NCI-H82 (cell line): ENCODE measurements at regions not wholly inside any gene's neighbourhood (a gene's known extent, or its start where the extent isn't known, plus 50 kb on each side); places are given as distances from the start of the nearest gene placed in this dataset.

Source experiments
- DNase-seq: peaks from one replicate; lab custom pipeline; 2025; lab: John Stamatoyannopoulos, UW

DNA sequence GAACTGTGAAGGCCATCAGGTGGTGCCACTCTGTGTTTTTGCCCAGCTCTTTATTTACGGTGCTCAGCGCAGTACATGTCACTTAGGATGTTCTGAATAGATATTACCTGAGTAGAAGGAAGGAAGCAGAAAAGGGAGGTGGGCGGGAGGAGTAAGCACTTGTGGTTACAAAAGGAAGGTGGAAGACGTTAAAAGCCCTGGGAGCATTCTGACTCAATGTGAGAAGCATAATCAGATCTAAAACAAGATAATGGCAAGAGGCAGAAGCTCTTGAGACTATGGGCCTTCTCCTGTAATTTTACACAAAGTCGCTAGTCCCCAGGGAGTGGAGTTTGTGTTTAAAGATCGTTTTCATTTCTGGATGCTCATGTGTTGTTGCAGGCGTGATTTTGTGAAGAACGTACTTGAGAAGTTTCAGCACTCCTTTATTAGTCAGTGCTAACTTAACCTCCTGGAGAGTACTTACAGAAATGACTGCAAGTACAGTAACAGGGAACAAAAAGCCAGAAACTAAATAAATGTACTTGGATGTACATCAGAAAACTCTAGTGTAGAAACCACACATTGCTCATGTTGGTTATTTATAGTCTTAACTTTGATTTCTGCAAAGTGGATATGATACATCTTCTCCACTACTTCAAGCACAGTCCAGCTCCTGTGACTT is 1523.5 kb downstream of the AACS start:
- no peak for DNase-seq

DNA sequence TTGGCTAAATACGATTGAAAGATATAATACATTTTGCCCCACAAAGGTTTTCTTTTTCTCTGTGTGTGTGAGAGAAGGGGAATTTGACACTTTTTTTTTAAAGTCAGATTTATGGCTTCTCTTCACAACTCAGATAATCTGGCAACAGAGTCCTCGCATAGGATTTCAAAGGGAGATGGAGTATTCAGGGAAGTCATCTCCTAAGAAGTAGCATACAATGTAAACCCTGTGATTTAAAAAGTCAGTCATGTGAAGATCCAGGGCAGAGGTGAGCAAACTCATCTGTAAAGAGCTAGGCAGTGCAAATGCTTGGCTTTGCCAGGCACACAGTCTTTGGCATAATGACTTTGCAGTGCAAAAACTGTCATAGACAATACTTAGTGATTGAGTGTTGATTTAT is 1526.3 kb downstream of the AACS start:
- no peak for DNase-seq

DNA sequence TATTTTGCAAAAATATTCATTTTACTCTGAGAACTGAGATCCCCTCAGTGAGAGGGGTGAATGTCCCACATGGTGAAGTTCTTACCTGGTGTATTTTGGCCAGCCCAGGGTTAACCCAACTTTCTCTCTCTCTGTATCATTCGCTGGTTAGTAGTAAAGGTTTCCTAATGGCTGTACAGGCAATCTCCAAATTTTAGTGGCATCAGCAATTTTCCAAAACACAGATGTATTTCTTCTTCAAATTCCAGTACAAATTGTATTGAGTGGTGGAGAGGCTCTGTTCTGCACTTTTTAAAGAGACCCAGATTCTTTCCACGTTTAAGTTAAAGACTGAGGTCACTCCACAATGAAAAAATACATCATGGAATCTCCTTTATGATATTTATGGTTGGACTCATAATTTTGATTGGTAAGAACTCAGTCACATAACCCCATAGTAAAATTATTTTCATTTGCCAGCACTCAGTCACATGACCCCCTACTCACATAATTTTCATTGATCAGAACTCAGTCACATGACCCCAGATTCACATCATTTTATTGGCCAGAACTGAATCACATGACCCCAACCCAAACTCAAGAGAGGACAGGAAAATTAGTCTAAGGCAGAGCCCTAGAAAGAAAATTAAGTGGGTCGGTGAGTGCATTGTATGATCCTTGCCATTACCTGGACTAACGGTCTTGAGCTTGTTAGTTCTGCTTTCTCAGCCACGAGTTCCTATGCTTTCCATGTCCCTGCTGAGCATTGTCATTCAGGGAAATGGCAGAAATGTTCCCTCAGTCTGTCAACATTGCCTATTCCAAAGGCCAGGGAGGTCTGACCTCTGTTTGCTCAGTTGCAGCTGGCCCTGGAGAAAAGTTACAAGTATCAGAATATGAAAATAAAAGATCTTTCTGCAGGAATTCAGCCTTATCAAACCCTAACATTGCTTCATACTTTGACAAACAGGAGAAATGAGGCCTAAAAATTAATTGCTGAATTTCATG is 1536.2 kb downstream of the AACS start:
- no peak for DNase-seq

DNA sequence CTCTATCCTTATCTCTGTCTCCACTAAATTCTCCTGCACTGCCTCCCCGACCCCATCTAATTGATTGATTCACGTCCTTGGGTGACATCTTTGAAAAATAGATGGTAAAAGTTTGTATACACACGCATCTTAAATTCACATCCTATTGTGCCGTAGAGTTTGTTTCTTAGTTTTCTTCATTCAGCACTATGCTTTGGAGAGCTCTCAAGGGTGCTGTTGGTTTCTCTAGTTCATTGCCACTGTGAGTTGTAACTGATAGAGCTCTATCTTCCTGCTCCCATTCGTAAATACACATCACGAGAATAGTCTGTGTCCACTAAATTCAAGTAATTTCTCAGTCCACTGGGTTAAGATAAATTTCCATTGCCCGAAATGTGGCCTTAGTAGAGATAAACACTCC is 1537.4 kb downstream of the AACS start:
- no peak for DNase-seq

DNA sequence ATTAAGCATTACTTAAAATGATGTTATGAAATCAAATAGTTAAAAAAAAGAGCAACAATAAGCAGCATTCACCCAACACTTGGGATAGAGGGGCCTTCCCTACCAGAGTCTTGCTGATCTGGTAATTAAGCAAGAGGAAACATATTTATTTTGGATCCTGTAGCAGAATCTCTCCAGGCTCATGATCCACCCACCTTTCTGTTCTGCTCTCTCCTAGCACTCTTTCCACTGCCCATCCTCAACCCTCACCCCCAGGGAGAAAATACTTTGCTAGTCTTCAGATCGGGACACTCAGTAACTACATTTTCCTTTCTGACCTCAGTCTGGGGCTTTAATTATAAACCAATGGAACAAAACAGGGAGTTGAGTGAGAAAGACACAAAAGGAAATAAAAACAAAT is 1541.9 kb downstream of the AACS start:
- DNase-seq, result no peak

DNA sequence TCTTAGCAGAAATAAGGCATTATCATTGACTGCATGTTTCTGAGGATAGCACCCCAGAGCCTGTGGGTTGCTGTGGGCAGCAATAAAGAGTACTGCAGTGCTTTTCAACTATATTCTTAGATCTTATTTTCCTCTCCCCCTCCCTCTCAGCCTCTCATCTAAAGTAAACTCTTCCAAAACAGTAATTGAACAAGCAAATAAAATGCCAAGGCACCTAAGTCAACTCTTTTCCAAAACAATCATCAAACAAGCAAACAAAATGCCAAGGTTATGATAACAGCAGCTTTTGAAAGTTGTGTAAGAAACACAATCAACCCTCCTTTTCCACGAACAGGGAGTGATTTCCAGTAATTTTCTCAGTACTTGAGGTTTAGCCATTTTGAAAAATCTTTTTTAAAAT is 1542.6 kb downstream of the AACS start:
- DNase-seq, result no peak

DNA sequence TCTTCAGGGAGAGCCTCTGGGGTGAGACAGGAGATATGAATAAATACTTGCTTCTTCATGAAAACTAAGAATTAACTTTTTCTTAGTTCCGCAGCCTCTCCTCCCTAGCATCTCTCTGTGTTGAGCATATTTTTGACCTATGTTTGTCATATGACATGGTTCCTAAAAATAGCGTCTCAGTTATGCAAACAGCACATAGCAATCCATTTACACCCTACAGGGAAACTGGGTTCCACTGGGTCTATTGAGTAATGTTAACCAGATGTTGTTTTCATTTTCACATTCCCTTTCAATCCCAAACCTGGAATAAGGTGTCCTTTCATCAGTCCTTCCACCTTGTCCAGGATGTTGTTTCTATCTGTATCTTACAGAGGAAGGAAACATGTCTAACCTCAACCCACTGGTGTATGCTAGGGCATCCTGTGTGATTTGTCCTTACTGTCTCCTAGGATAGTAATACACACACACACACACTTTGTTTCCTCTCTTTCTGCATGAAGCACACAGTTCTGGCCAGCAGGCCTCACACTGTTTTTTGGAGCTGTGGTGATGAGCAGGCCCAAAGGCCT is 1543.5 kb downstream of the AACS start:
- no peak for DNase-seq

DNA sequence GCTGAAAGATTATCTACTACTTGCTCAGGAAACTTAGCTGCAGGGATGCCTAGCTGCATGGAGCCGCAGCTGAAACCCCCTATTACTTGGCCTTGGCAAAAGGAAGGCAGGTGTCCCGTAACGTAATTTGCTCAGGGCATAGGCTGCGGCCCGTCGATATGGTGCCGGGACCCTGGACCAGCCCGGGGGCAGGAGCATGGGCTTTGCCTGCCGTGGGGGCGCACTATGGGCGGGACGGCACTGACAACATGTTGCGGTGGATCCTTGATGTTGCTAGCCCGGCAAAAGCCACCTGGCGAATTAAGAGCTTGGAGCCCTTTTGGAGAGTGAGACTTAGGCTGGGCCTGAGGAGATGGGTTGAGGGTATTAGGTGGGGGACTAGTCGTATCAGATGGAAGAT is 1551.2 kb downstream of the AACS start:
- no peak for DNase-seq

DNA sequence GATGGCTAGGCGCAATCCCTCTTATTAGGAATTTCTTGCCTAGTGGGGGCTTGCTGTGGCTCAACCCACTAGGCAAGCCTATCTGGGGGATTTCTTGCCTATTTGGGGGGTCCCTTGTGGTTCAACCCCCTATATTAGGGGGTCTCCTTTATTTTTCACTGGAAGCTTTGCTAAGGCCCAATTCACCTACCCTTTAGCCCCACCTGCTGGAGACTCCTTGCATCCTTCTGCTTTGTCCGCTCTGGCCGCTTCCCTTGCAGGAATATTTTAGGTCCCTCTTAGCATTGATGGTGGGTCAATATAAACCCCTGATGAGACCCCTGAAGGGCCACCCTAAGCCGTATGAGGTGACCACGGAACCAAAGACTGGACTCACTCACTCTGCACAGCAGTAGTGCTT is 1552.1 kb downstream of the AACS start:
- peak; percentile 65 for DNase-seq

DNA sequence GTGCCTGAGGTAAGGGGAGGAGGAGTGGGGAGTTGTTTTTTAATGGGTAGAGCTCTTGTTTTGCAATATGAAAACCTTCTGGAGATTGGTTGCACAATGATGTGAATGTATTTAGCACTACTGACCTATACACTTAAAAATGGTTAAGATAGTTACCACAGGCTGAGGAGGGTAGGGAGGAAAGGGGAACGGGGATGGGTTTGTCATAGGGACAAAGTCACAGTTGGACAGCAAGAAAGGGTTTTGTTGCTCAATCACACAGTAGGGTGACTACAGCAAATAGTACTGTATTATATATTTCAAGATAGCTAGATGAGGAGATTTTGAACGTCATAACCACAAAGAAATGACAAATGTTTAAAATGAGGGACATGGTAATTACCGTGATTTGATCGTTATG is 1562.4 kb downstream of the AACS start:
- no peak for DNase-seq

DNA sequence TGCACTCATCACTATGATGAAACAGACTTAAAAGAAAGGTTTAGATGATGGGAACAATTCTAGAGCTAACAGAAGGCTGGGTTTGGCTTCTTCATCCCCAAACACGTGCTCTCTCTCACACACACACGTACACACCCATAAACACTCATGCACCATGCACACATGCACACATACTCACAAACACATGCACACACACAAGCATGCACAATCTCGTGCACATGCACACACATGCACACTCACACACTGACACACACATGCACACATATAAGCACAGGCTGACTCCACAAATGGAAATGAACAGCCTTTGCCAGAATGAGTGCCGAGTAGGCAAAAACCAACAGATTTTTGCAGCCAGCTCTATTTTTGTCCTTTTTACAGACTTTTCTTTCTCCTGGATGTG is 1571.6 kb downstream of the AACS start:
- DNase-seq, result no peak

DNA sequence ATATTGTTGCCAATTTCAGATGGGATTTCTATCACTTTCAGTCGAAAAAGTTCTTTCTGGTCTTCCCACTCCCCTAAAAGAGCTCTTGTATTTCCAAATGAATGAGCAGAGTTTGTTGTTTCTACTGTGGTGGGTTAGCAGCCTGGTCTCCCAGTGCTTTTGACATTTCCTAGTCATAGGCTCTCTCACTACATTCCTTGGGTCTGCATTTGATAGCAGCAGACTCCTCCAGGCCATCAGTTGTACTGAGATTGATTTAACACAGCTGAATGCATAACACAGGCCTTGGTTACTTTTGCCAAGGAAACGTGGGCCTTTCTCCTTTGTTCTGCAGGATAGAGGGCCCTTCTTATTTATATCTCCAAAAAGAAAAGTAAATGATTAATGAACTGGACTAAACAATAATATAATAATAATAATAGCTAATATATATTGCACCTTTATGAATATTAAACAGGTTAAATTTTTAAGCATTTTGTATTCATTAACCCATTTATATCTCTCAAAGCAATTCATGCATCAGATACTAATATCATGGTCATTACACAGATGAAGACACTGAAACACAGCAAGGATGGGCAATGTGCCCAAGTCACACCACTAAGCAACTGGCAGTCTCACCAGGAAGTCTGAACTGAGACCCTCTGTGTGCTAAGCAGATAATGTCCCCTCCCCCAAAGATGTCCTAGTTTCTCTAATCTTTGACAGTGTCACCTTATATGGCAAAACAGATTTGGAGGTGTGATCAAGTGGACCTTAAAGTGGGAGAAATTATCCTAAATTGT is 1579.2 kb downstream of the AACS start:
- no peak for DNase-seq

DNA sequence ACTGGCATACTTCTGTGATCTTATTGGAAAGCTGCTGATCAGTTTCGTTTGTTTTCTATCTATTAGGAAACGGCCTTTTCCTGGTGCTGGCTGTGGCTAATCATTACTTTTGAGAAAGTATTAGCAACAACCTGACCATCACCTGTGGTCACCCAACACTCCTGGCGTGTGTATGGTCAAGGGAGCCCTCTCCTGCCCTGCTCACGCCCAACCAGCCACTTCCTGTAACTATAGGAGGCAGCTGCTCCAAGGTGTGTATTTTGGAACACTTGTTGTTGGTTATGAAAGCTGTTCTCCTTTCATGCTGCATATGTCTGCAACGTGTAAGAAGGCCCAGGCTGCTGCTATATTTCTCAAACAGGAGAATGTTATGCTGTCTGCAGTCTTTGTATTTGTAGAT is 1582.8 kb downstream of the AACS start:
- DNase-seq, result no peak

DNA sequence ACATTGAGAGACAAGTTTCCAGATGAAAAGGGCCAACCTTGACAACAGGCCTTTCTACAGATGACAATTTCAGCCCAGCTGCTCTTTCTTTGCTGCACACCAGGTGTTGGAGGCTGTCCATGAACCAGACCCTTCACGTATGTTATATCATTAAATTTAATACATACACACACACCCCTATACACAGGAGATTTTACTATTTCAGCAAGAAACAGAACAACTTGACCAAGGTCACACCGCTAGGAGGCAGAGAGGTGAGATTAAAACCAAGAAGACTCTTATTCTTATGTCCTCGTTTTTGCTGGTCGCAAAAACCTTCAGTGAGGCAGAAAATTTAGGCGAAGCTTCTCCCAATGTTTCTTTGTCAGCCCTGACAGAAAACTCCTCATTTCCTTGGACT is 1585.9 kb downstream of the AACS start:
- no peak for DNase-seq

DNA sequence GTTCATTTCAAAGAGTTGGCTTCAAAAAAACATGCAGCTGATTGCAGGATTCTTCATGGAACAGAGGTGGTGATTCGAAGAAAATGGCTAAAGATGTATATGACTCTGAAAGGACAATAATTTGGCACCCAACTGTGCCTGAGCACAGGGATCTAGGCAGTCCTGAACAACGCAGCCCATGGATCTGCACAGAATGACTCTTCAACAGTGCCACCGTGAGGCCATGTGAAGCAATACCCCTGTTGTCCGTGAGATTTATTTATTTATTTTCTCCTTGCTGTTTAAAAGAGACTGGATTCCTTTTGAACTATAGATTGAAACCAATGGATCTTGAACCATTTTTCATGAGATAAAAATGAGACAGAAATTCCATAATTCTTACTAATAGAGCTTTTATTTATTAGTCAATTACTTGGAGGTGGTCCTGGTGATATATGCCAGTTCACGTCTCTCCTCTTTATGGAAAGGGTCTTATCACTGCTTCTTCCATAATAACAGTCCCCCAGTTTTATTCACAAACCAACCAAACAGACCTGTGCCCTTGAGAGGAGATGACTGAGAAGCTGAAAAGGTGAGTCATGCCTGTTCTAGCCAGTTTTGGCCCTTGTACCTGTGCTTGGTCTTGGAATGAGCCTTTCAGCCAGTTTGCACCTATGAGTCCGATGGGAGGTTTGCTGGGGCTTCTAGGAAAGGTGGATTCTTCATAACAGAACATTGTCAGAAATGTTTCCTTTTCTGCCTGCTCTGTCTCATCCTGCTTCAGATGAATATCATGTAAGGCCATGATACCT is 1598.3 kb downstream of the AACS start:
- peak; percentile 59 for DNase-seq

DNA sequence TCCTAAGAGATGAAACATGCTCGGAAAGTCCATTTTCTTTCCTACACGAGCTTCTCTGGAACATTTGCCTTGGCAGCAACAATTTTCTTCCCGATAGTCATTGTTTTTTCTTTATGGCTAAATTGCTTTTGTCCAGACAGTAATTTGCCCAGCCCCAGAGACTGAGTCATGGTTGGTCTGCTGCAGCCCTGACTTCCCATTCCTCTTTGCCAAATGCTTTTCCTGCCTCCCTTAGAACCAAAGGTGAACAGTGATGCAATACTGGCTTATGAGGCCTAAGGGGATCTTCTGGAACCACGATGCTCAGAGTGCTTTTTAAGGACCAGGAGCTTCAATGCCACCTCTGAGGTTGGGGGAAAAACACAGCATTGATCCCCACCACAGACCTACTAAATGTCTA is 1599.6 kb upstream of the TMEM132C start:
- no peak for DNase-seq

DNA sequence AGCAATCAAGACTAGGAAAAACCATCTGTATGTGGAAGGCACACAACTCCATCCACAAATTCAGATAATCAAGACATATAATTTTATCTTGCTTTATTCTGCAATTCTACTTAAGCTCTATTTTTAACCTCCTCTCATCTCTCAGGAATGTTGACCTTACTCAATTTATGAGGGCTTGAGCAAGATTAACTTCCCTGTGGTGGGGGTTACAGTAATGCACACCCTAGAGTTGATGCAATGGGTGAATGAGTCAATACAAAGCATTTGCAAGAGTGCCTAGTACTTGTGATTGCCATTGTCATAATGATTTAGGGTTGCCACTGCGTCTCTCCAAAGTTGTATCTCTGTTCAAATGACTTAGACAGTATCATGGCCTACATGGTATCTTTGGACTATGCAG is 1598.4 kb upstream of the TMEM132C start:
- DNase-seq, result no peak

DNA sequence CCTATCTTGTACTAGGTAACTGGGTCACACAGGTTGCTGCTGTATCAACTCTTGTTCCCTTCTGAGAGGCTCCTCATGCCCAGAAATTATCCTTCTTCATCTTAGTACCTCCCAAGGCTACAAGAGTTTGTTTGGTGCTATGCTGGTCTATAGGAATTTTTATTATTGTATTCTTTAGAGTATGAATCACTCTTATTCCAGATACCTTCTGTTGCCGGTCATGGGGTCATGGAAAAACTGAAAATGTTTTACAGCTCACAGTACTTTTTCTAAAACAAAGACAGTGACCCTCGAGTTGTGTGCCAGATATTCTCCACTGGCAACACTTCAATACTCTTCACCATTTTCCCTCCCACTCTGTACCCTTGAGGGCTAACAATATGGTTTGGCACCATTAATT is 1598.0 kb upstream of the TMEM132C start:
- no peak for DNase-seq

DNA sequence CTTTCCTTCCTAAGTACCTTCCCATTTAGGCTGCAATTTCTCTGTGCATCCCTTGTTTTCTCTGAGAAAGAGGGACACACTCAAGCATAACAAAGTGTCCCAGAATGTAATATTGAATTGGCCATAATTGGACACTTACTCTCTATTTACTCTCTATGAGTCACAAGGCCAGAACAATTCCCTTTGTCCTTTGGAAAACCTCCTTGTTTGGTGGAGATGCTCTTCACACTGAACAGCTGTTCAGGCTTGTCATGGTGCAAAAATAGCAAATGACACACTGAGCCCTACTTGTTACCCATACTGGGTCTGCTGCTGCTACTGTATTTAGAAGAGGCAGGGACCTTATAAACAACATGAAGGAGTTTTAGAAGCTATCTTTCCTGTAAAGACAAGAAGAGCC is 1590.5 kb upstream of the TMEM132C start:
- no peak for DNase-seq

DNA sequence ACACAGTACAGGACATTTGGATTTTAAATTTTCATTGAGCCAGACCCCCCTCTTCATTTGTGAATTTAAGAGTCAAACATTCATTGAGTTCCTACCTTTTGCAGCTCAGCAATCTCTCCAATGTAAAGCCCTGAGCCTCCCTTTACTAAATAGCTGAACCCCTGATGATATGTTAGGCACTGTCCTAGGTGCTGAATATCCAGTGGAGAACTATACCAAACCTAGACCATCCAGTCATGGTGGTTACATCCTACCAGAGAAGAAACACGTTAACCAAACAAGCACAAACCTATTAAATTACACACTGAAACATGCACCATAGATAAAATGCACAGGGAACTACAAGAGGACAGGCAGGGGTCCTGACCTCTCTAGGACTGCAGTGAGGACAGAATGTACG is 1585.3 kb upstream of the TMEM132C start:
- DNase-seq, result no peak

DNA sequence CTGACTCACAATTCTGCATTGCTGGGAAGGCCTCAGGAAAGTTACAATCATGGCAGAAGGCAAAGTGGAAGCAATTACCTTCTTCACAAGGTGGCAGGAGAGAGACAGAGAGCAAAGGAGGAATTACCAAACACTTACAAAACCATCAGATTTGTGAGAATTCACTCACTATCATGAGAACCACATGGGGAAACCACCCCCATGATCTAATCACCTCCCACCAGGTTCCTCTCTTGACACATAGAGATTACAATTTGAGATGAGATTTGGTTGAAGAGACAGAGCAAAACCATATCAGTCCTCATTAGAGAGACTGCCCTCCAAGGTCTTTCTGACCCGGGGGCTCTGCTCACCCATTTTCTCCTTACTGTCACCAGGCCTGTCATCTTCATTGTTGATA is 1582.3 kb upstream of the TMEM132C start:
- DNase-seq, result no peak

DNA sequence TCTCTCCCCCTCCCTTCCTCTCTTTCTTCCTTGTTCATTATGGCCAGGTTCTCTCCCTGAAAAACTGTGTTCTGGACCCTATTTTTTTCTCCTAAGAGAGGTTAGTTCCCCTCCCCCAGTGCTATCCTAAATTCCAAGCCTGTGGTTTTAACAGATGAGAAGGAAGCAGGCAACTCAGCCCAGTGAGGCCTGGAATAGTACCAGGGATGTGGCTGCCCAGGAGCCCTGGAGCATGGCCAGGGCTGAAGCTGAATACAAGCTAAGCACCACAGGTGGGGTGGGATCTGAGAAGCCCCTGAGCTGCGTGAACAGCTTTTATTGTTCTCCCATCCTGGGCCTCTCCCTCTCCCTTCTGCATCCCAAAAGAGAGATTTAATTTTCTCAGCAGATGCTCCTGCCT is 1581.3 kb upstream of the TMEM132C start:
- DNase-seq, result no peak
